NCI-H2107 treated with DMSO at 0.1 percent for 48 hours (cell line): ENCODE measurements at regions not wholly inside any gene's neighbourhood (a gene's known extent, or its start where the extent isn't known, plus 50 kb on each side); places are given as distances from the start of the nearest gene placed in this dataset.

Source experiments
- DNase-seq: peaks from one replicate; lab custom pipeline; 2025; ENCODE audit not compliant: unreplicated experiment; lab: John Stamatoyannopoulos, UW

- DNase-seq, result no peak
Observed at GRCh38 chr11:19661827-19662226, 50.8 kb upstream of the NAV2 start.

GRCh38 chr11:19660076-19660475 is 52.6 kb upstream of the NAV2 start:
- DNase-seq, result no peak

- DNase-seq, result no peak
Observed at GRCh38 chr11:19659529-19659928, 53.1 kb upstream of the NAV2 start.

- no peak for DNase-seq
Observed at GRCh38 chr11:19658344-19658743, 54.3 kb upstream of the NAV2 start.

- no peak for DNase-seq
Observed at GRCh38 chr11:19656140-19656541, 56.5 kb upstream of the NAV2 start.

GRCh38 chr11:19652623-19653375 is 59.8 kb upstream of the NAV2 start:
- DNase-seq, result no peak

GRCh38 chr11:19651653-19652052 is 61.0 kb upstream of the NAV2 start:
- DNase-seq, result no peak

- DNase-seq, result no peak
Observed at GRCh38 chr11:19651028-19651427, 61.6 kb upstream of the NAV2 start.

GRCh38 chr11:19650467-19650866 is 62.2 kb upstream of the NAV2 start:
- DNase-seq, result no peak

- no peak for DNase-seq
Observed at GRCh38 chr11:19649751-19650150, 62.9 kb upstream of the NAV2 start.

GRCh38 chr11:19648321-19648720 is 64.3 kb upstream of the NAV2 start:
- DNase-seq, result no peak

- DNase-seq, result no peak
Observed at GRCh38 chr11:19647816-19648215, 64.8 kb upstream of the NAV2 start.

GRCh38 chr11:19646921-19647320 is 65.7 kb upstream of the NAV2 start:
- no peak for DNase-seq

GRCh38 chr11:19646308-19646707 is 66.3 kb upstream of the NAV2 start:
- DNase-seq, result no peak

GRCh38 chr11:19644316-19644715 is 68.3 kb upstream of the NAV2 start:
- DNase-seq, result no peak

- no peak for DNase-seq
Observed at GRCh38 chr11:19642185-19643158, 70.2 kb upstream of the NAV2 start.

GRCh38 chr11:19639603-19640105 is 73.0 kb upstream of the NAV2 start:
- no peak for DNase-seq

GRCh38 chr11:19635332-19635731 is 77.3 kb upstream of the NAV2 start:
- no peak for DNase-seq

- no peak for DNase-seq
Observed at GRCh38 chr11:19633276-19633675, 79.4 kb upstream of the NAV2 start.

- no peak for DNase-seq
Observed at GRCh38 chr11:19632499-19632834, 80.2 kb upstream of the NAV2 start.

- DNase-seq, result no peak
Observed at GRCh38 chr11:19631712-19632498, 80.7 kb upstream of the NAV2 start.
